SU-DHL-6 (cell line): ENCODE measurements at regions not wholly inside any gene's neighbourhood (a gene's known extent, or its start where the extent isn't known, plus 50 kb on each side); places are given as distances from the start of the nearest gene placed in this dataset.

Experiments
- H2AFZ ChIP-seq: fragments of 200-600 bp; sonication (generic); 2 replicates; pipeline ENCODE4 v1.6.1; 2014; ENCODE audit warnings: low read depth, mild to moderate bottlenecking, moderate library complexity, mixed read lengths, antibody characterized with exemption, low read length; ENCODE audit not compliant: severe bottlenecking
- H3F3A ChIP-seq: fragments of 200-600 bp; shearing (Covaris generic); 2 replicates; pipeline ENCODE4 v1.6.0; 2016; ENCODE audit warnings: antibody characterized with exemption, mild to moderate bottlenecking; ENCODE audit not compliant: insufficient read depth
- H3K27ac ChIP-seq: fragments of 200-600 bp; sonication (generic); 2 replicates; pipeline ENCODE4 v1.5.1; 2016; ENCODE audit warnings: low read depth, mild to moderate bottlenecking, low read length, moderate library complexity, mixed read lengths
- H3K27me3 ChIP-seq: fragments of 200-600 bp; sonication (generic), shearing (Covaris generic); 2 replicates; pipeline ENCODE4 v1.6.0; 2014; ENCODE audit warnings: mild to moderate bottlenecking, low read length
- H3K36me3 ChIP-seq: fragments of 200-600 bp; sonication (generic); 2 replicates; pipeline ENCODE4 v1.6.1; 2014; ENCODE audit warnings: mild to moderate bottlenecking, low read length, mixed read lengths
- H3K4me2 ChIP-seq: fragments of 300-600, 200-600 bp; shearing (Covaris generic), sonication (generic); 2 replicates; pipeline ENCODE4 v1.6.0; 2014; ENCODE audit warnings: low read length, low read depth, mild to moderate bottlenecking; ENCODE audit not compliant: poor library complexity, severe bottlenecking
- H3K4me3 ChIP-seq: fragments of 200-600 bp; sonication (generic); 2 replicates; pipeline ENCODE4 v1.5.1; 2014; ENCODE audit warnings: antibody characterized with exemption, low read length, mild to moderate bottlenecking, mixed read lengths; ENCODE audit not compliant: insufficient read depth, poor library complexity, severe bottlenecking
- H3K79me2 ChIP-seq: fragments of 200-600 bp; sonication (generic); 2 replicates; pipeline ENCODE4 v1.6.1; 2014; ENCODE audit warnings: mild to moderate bottlenecking, low read length, moderate library complexity; ENCODE audit not compliant: insufficient read depth
- H3K9ac ChIP-seq: fragments of 200-600 bp; sonication (generic); 2 replicates; pipeline ENCODE4 v1.7.0; 2014; ENCODE audit warnings: mild to moderate bottlenecking, low read length
- H3K9me2 ChIP-seq: fragments of 200-600 bp; sonication (generic); replicated peaks from 2 replicates; pipeline ENCODE4 v1.6.1; 2014; ENCODE audit warnings: low read length; ENCODE audit not compliant: insufficient read depth
- H3K9me3 ChIP-seq: fragments of 200-600 bp; sonication (generic); 2 replicates; pipeline ENCODE4 v1.6.1; 2014; ENCODE audit warnings: low read length, mixed read lengths; ENCODE audit not compliant: insufficient read depth
- H4K20me1 ChIP-seq: fragments of 200-600 bp; sonication (generic); 2 replicates; pipeline ENCODE4 v1.6.1; 2014; ENCODE audit warnings: low read depth, mild to moderate bottlenecking, antibody characterized with exemption, low read length, moderate library complexity, mixed read lengths
- EZH2phosphoT487 ChIP-seq: fragments of 200-600 bp; sonication (generic), shearing (Covaris generic); conservative IDR thresholded peaks from 2 replicates; pipeline ENCODE4 v1.6.1; 2018; ENCODE audit warnings: mild to moderate bottlenecking, antibody characterized with exemption, low read length, moderate library complexity, mixed read lengths
- TF ChIP-seq, protein P1 (sequence below): fragments of 200-600 bp; sonication (generic); IDR thresholded peaks from one replicate; pipeline ENCODE4 v1.5.1; 2017; ENCODE audit warnings: antibody characterized with exemption, mild to moderate bottlenecking, low read length, moderate library complexity; ENCODE audit not compliant: insufficient read depth, poor library complexity, severe bottlenecking

- no peaks in the 10 kb centered on the region for H3K9me3 ChIP-seq
- no peaks in the 10 kb centered on the region for H3K79me2 ChIP-seq
- no peak overlapping the region for H3K4me3 ChIP-seq
- H4K20me1 ChIP-seq = no peaks in the 10 kb centered on the region
- no peaks in the 10 kb centered on the region for H3K36me3 ChIP-seq
- no peaks in the 10 kb centered on the region for H3K27me3 ChIP-seq
- TF ChIP-seq EZH2phosphoT487 = no peak
- TF ChIP-seq, protein P1, sequence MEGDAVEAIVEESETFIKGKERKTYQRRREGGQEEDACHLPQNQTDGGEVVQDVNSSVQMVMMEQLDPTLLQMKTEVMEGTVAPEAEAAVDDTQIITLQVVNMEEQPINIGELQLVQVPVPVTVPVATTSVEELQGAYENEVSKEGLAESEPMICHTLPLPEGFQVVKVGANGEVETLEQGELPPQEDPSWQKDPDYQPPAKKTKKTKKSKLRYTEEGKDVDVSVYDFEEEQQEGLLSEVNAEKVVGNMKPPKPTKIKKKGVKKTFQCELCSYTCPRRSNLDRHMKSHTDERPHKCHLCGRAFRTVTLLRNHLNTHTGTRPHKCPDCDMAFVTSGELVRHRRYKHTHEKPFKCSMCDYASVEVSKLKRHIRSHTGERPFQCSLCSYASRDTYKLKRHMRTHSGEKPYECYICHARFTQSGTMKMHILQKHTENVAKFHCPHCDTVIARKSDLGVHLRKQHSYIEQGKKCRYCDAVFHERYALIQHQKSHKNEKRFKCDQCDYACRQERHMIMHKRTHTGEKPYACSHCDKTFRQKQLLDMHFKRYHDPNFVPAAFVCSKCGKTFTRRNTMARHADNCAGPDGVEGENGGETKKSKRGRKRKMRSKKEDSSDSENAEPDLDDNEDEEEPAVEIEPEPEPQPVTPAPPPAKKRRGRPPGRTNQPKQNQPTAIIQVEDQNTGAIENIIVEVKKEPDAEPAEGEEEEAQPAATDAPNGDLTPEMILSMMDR = no peak
- no peak overlapping the region for H3K9ac ChIP-seq
- no peak overlapping the region for H3K4me2 ChIP-seq
- H2AFZ ChIP-seq = no peak overlapping the region
- no peaks in the 10 kb centered on the region for H3F3A ChIP-seq
- no peaks in the 10 kb centered on the region for H3K9me2 ChIP-seq
- H3K27ac ChIP-seq = no peak overlapping the region
Measured at GRCh38 chr10:113433711-113434110, 119.1 kb upstream of the HABP2 start.

GRCh38 chr10:113434315-113434714 is 118.5 kb upstream of the HABP2 start:
- Histone ChIP-seq H3K27ac (no peak overlapping the region), H3K9ac (no peak overlapping the region), H3K79me2 (no peaks in the 10 kb centered on the region), H2AFZ (no peak overlapping the region), H3K4me3 (no peak overlapping the region), H3K9me3 (no peaks in the 10 kb centered on the region), H4K20me1 (no peaks in the 10 kb centered on the region), H3K36me3 (no peaks in the 10 kb centered on the region), H3F3A (no peaks in the 10 kb centered on the region), H3K4me2 (no peak overlapping the region), H3K9me2 (no peaks in the 10 kb centered on the region), H3K27me3 (no peaks in the 10 kb centered on the region)
- TF ChIP-seq EZH2phosphoT487 = no peak
- TF ChIP-seq, protein P1 = no peak

GRCh38 chr10:113434950-113435349 is 117.9 kb upstream of the HABP2 start:
- TF ChIP-seq, protein P1 = no peak
- TF ChIP-seq EZH2phosphoT487 = no peak
- H3K36me3 ChIP-seq = no peaks in the 10 kb centered on the region
- H2AFZ ChIP-seq = no peak overlapping the region
- no peaks in the 10 kb centered on the region for H3F3A ChIP-seq
- no peaks in the 10 kb centered on the region for H3K79me2 ChIP-seq
- no peak overlapping the region for H3K4me2 ChIP-seq
- H3K27ac ChIP-seq = no peak overlapping the region
- no peaks in the 10 kb centered on the region for H4K20me1 ChIP-seq
- no peaks in the 10 kb centered on the region for H3K9me3 ChIP-seq
- H3K4me3 ChIP-seq = no peak overlapping the region
- H3K9ac ChIP-seq = no peak overlapping the region
- no peaks in the 10 kb centered on the region for H3K9me2 ChIP-seq
- H3K27me3 ChIP-seq = no peaks in the 10 kb centered on the region
